ENCODE measurements at regions not wholly inside any gene's neighbourhood (a gene's known extent, or its start where the extent isn't known, plus 50 kb on each side); places are given as distances from the start of the nearest gene placed in this dataset.
"Not testable (repeated sequence)": the region's sequence is repeated elsewhere in the genome, so short reads cannot be mapped to it uniquely, and the experiment has no call there.

GRCh38 chr2:4791488-4791887 is 900.7 kb upstream of the SOX11 start:
- Mint-ChIP-seq H3K4me1 (no peaks in the 10 kb centered on the region), H3K36me3 (ENCODE audit: low read depth) (no peaks in the 10 kb centered on the region), H3K4me3 (no peak overlapping the region), H3K9me3 (peaks cover 20% of the 10 kb centered on the region), H3K27ac (no peak overlapping the region), H3K27me3 (no peaks in the 10 kb centered on the region)
- POLR2A ChIA-PET, result no interaction called here
- no peak for DNase-seq
- CTCF ChIA-PET, result no interaction called here

GRCh38 chr2:4792126-4792525 is 900.1 kb upstream of the SOX11 start:
- no peak overlapping the region for H3K27ac Mint-ChIP-seq
- no peaks in the 10 kb centered on the region for H3K27me3 Mint-ChIP-seq
- no peaks in the 10 kb centered on the region for H3K36me3 Mint-ChIP-seq (ENCODE audit: low read depth)
- no peak for DNase-seq
- no peak overlapping the region for H3K4me3 Mint-ChIP-seq
- ChIA-PET POLR2A (no interaction called here), CTCF (no interaction called here)
- no peaks in the 10 kb centered on the region for H3K4me1 Mint-ChIP-seq
- H3K9me3 Mint-ChIP-seq, result peaks cover 17% of the 10 kb centered on the region

DNA sequence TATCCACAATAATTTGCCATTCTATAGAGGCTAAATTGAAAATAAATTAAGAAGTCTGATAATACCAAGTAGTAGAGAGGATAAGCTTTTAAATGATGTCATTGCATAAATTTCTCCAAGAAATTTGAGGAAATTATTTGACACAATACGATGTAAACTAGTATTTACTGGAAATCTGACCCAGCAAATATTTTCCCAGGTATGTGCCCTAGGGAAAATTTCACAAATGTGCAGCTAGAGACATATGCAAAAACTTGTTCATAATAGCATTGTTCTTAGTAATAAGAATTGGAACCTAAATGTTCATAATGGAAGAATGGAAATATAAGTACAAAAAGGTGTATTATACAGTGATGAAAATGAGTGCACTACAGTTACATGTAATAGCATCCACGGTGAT is 888.8 kb upstream of the SOX11 start:
- ChIA-PET CTCF (no interaction called here), POLR2A (no interaction called here)
- H3K27me3 Mint-ChIP-seq, result no peaks in the 10 kb centered on the region
- H3K27ac Mint-ChIP-seq, result no peak overlapping the region
- no peaks in the 10 kb centered on the region for H3K4me1 Mint-ChIP-seq
- no peak overlapping the region for H3K4me3 Mint-ChIP-seq
- H3K36me3 Mint-ChIP-seq (ENCODE audit: low read depth), result no peaks in the 10 kb centered on the region
- no peak for DNase-seq
- peaks cover 3% of the 10 kb centered on the region for H3K9me3 Mint-ChIP-seq

GRCh38 chr2:4814137-4814536 is 878.0 kb upstream of the SOX11 start:
- DNase-seq; H3K27ac Mint-ChIP-seq; CTCF ChIA-PET; H3K27me3 Mint-ChIP-seq; H3K4me1 Mint-ChIP-seq; H3K4me3 Mint-ChIP-seq; POLR2A ChIA-PET; H3K36me3 Mint-ChIP-seq (ENCODE audit: low read depth): not testable (repeated sequence)
- peaks cover 31% of the 10 kb centered on the region for H3K9me3 Mint-ChIP-seq

DNA sequence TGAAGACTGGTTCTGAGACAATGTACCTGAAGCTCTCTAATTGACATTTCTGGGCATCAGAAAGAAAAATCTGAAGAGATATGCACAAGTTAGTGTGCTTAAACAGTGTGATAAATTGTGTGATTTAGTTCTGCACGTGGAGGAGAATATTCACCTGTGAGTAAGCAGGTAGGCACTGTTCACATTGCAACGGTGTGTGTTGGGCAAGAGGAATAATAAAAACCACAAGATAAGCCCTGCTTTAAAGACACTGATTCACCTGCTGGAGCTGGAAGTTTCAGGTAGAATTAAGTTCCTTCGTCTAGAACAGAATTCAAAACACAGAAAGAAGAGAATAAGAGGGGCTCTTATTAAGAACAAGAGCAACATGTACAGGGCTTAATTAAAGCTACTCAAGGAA is 864.3 kb upstream of the SOX11 start:
- Mint-ChIP-seq H3K36me3 (ENCODE audit: low read depth) (no peaks in the 10 kb centered on the region), H3K4me3 (no peak overlapping the region), H3K27ac (no peak overlapping the region), H3K27me3 (no peaks in the 10 kb centered on the region), H3K9me3 (no peaks in the 10 kb centered on the region), H3K4me1 (no peaks in the 10 kb centered on the region)
- ChIA-PET CTCF (no interaction called here), POLR2A (no interaction called here)
- DNase-seq, result no peak

GRCh38 chr2:4828682-4829374 is 863.4 kb upstream of the SOX11 start:
- no peaks in the 10 kb centered on the region for H3K4me1 Mint-ChIP-seq
- no peaks in the 10 kb centered on the region for H3K9me3 Mint-ChIP-seq
- CTCF ChIA-PET, result no interaction called here
- no peak overlapping the region for H3K4me3 Mint-ChIP-seq
- no peak overlapping the region for H3K27ac Mint-ChIP-seq
- H3K27me3 Mint-ChIP-seq, result no peaks in the 10 kb centered on the region
- POLR2A ChIA-PET, result no interaction called here
- DNase-seq, result no peak
- H3K36me3 Mint-ChIP-seq (ENCODE audit: low read depth), result no peaks in the 10 kb centered on the region

- ChIA-PET POLR2A (no interaction called here), CTCF (no interaction called here)
- no peaks in the 10 kb centered on the region for H3K4me1 Mint-ChIP-seq
- no peaks in the 10 kb centered on the region for H3K9me3 Mint-ChIP-seq
- DNase-seq, result no peak
- no peaks in the 10 kb centered on the region for H3K27me3 Mint-ChIP-seq
- H3K27ac Mint-ChIP-seq, result no peak overlapping the region
- H3K4me3 Mint-ChIP-seq, result no peak overlapping the region
- no peaks in the 10 kb centered on the region for H3K36me3 Mint-ChIP-seq (ENCODE audit: low read depth)
These were observed 860.4 kb upstream of the SOX11 start for GRCh38 chr2:4831751-4832150.

- no peaks in the 10 kb centered on the region for H3K27me3 Mint-ChIP-seq
- H3K4me3 Mint-ChIP-seq, result no peak overlapping the region
- H3K4me1 Mint-ChIP-seq, result no peaks in the 10 kb centered on the region
- no peaks in the 10 kb centered on the region for H3K36me3 Mint-ChIP-seq (ENCODE audit: low read depth)
- no peak overlapping the region for H3K27ac Mint-ChIP-seq
- POLR2A ChIA-PET, result no interaction called here
- no peak for DNase-seq
- H3K9me3 Mint-ChIP-seq, result peaks cover 7% of the 10 kb centered on the region
- CTCF ChIA-PET, result no interaction called here
These were observed 859.5 kb upstream of the SOX11 start for GRCh38 chr2:4832642-4833041.

GRCh38 chr2:4838626-4839025 is 853.6 kb upstream of the SOX11 start:
- Mint-ChIP-seq H3K4me3 (no peak overlapping the region), H3K36me3 (ENCODE audit: low read depth) (no peaks in the 10 kb centered on the region), H3K9me3 (peaks cover 15% of the 10 kb centered on the region), H3K4me1 (no peaks in the 10 kb centered on the region), H3K27me3 (no peaks in the 10 kb centered on the region), H3K27ac (no peak overlapping the region)
- CTCF ChIA-PET, result no interaction called here
- POLR2A ChIA-PET, result no interaction called here
- DNase-seq, result no peak

- no peak overlapping the region for H3K27ac Mint-ChIP-seq
- no peaks in the 10 kb centered on the region for H3K4me1 Mint-ChIP-seq
- peaks cover 21% of the 10 kb centered on the region for H3K9me3 Mint-ChIP-seq
- no peak overlapping the region for H3K4me3 Mint-ChIP-seq
- H3K27me3 Mint-ChIP-seq, result no peaks in the 10 kb centered on the region
- DNase-seq, result no peak
- ChIA-PET POLR2A (no interaction called here), CTCF (no interaction called here)
- no peaks in the 10 kb centered on the region for H3K36me3 Mint-ChIP-seq (ENCODE audit: low read depth)
These were observed 851.4 kb upstream of the SOX11 start for GRCh38 chr2:4840791-4841190.

DNA sequence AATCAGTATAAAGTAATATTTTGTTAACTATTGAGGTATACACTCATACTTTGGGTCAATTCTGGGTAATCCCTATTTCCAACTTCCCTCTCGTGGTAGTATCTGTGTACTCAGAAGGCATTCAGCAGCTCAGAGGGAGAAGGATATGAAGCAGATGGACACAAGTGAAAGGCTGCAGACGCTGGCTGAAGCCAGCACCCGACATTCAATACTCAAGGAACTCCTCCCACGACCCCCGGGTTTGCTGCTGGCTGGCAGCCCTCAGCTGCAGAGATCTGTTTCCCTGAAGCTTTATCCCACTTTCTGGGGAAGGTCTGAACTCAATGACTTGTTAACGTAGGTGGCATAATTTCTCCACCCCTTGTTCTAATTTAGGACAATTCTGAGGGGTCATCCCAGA is 847.3 kb upstream of the SOX11 start:
- Mint-ChIP-seq H3K9me3 (peaks cover 18% of the 10 kb centered on the region), H3K27me3 (no peaks in the 10 kb centered on the region), H3K4me3 (no peak overlapping the region), H3K36me3 (ENCODE audit: low read depth) (no peaks in the 10 kb centered on the region), H3K4me1 (no peaks in the 10 kb centered on the region), H3K27ac (no peak overlapping the region)
- POLR2A ChIA-PET, result no interaction called here
- no peak for DNase-seq
- CTCF ChIA-PET, result no interaction called here

GRCh38 chr2:4862031-4862430 is 830.2 kb upstream of the SOX11 start:
- ChIA-PET CTCF (no interaction called here), POLR2A (no interaction called here)
- Mint-ChIP-seq H3K4me1 (no peaks in the 10 kb centered on the region), H3K9me3 (peaks cover 4% of the 10 kb centered on the region), H3K27ac (no peak overlapping the region), H3K36me3 (ENCODE audit: low read depth) (no peaks in the 10 kb centered on the region), H3K27me3 (no peaks in the 10 kb centered on the region), H3K4me3 (no peak overlapping the region)
- no peak for DNase-seq

GRCh38 chr2:4866198-4866597 is 826.0 kb upstream of the SOX11 start:
- CTCF ChIA-PET, result no interaction called here

GRCh38 chr2:4868466-4868865 is 823.7 kb upstream of the SOX11 start:
- no peak overlapping the region for H3K4me3 Mint-ChIP-seq
- H3K27ac Mint-ChIP-seq, result no peak overlapping the region
- no peaks in the 10 kb centered on the region for H3K9me3 Mint-ChIP-seq
- DNase-seq, result no peak
- ChIA-PET POLR2A (no interaction called here), CTCF (no interaction called here)
- H3K36me3 Mint-ChIP-seq (ENCODE audit: low read depth), result no peaks in the 10 kb centered on the region
- H3K27me3 Mint-ChIP-seq, result no peaks in the 10 kb centered on the region
- H3K4me1 Mint-ChIP-seq, result no peaks in the 10 kb centered on the region

More at GRCh38 chr2:4866198-4866597, 826.0 kb upstream of the SOX11 start:
- no peaks in the 10 kb centered on the region for H3K4me1 Mint-ChIP-seq
- peaks cover 4% of the 10 kb centered on the region for H3K9me3 Mint-ChIP-seq
- DNase-seq, result no peak
- H3K27me3 Mint-ChIP-seq, result no peaks in the 10 kb centered on the region
- H3K36me3 Mint-ChIP-seq (ENCODE audit: low read depth), result no peaks in the 10 kb centered on the region
- no peak overlapping the region for H3K4me3 Mint-ChIP-seq
- POLR2A ChIA-PET, result no interaction called here
- no peak overlapping the region for H3K27ac Mint-ChIP-seq
